NB4 (cell line): ENCODE measurements at regions not wholly inside any gene's neighbourhood (a gene's known extent, or its start where the extent isn't known, plus 50 kb on each side); places are given as distances from the start of the nearest gene placed in this dataset.

Experiments
- DNase-seq: peaks from one replicate; pipeline ENCODE4 v3.0.0; 2010; ENCODE audit warnings: low read depth
- H3K4me3 ChIP-seq: one replicate; pipeline ENCODE4 v1.5.1; 2011; ENCODE audit warnings: mild to moderate bottlenecking, low read depth, low read length, moderate library complexity
- CTCF ChIP-seq: IDR thresholded peaks from one replicate; pipeline ENCODE4 v1.5.1; 2012; ENCODE audit warnings: low read depth, low read length
- MAX ChIP-seq: IDR thresholded peaks from 2 replicates; pipeline ENCODE4 v1.6.1; 2011; ENCODE audit warnings: low read depth, low read length
- MYC ChIP-seq: IDR thresholded peaks from 2 replicates; pipeline ENCODE4 v1.6.1; 2011; ENCODE audit warnings: low read depth, low read length
- POLR2A ChIP-seq: IDR thresholded peaks from 2 replicates; pipeline ENCODE4 v1.6.1; 2011; ENCODE audit warnings: mild to moderate bottlenecking; ENCODE audit not compliant: insufficient read length; ENCODE audit errors: extremely low read depth

GRCh38 chr12:13592063-13592942, 389.1 kb downstream of the GRIN2B start:
- H3K4me3 ChIP-seq, result no peak overlapping the region
- TF ChIP-seq POLR2A, result no peak
- TF ChIP-seq MYC, result no peak; the same call in 1 of the 2 replicates
- no peak for TF ChIP-seq MAX
- no peak for TF ChIP-seq CTCF
- DNase-seq, result peak; percentile 84

GRCh38 chr12:13591488-13591887, 389.9 kb downstream of the GRIN2B start:
- no peak for DNase-seq
- no peak overlapping the region for H3K4me3 ChIP-seq
- TF ChIP-seq CTCF (no peak), MYC (no peak), MAX (no peak), POLR2A (no peak)

GRCh38 chr12:13591059-13591458, 390.3 kb downstream of the GRIN2B start:
- H3K4me3 ChIP-seq, result no peak overlapping the region
- TF ChIP-seq CTCF, result no peak
- no peak for TF ChIP-seq MYC
- no peak for TF ChIP-seq POLR2A
- TF ChIP-seq MAX, result no peak
- DNase-seq, result no peak

GRCh38 chr12:13588574-13588973, 392.0 kb downstream of the EMP1 start:
- DNase-seq, result peak; percentile 15
- TF ChIP-seq MYC (no peak), MAX (no peak), POLR2A (no peak), CTCF (no peak)
- no peak overlapping the region for H3K4me3 ChIP-seq

- no peak overlapping the region for H3K4me3 ChIP-seq
- TF ChIP-seq MYC, result no peak
- TF ChIP-seq POLR2A, result no peak
- no peak for TF ChIP-seq CTCF
- TF ChIP-seq MAX, result no peak
- DNase-seq, result no peak
These were observed 391.3 kb downstream of the EMP1 start for GRCh38 chr12:13587721-13588390.
